Neuronal stem cell (in vitro differentiated cells): ENCODE measurements at regions not wholly inside any gene's neighbourhood (a gene's known extent, or its start where the extent isn't known, plus 50 kb on each side); places are given as distances from the start of the nearest gene placed in this dataset.
"Not testable (repeated sequence)": the region's sequence is repeated elsewhere in the genome, so short reads cannot be mapped to it uniquely, and the experiment has no call there.

Experiments
- DNase-seq: peaks from one replicate; pipeline ENCODE4 v3.0.0-alpha.2; 2013; ENCODE audit warnings: low spot score
- H2AFZ ChIP-seq: one replicate; pipeline ENCODE4 v1.6.1; 2013; ENCODE audit warnings: mild to moderate bottlenecking, low read length, inconsistent platforms
- H2AK5ac ChIP-seq: 2 replicates; pipeline ENCODE4 v1.6.1; 2013; ENCODE audit warnings: low read depth, mild to moderate bottlenecking, inconsistent platforms, low read length, moderate library complexity, mixed read lengths
- H2BK120ac ChIP-seq: 2 replicates; pipeline ENCODE4 v1.6.1; 2013; ENCODE audit warnings: low read depth, mild to moderate bottlenecking, inconsistent platforms, low read length, moderate library complexity, mixed read lengths
- H2BK12ac ChIP-seq: one replicate; pipeline ENCODE4 v1.6.1; 2013; ENCODE audit warnings: low read length, inconsistent platforms
- H2BK15ac ChIP-seq: 2 replicates; pipeline ENCODE4 v1.6.1; 2013; ENCODE audit warnings: mild to moderate bottlenecking, low read length, inconsistent platforms, mixed read lengths
- H2BK5ac ChIP-seq: one replicate; pipeline ENCODE4 v1.6.1; 2013; ENCODE audit warnings: inconsistent platforms, mild to moderate bottlenecking, low read length, moderate library complexity
- H3K14ac ChIP-seq: one replicate; pipeline ENCODE4 v1.6.1; 2013; ENCODE audit warnings: low read length, inconsistent platforms
- H3K18ac ChIP-seq: 2 replicates; pipeline ENCODE4 v1.6.1; 2013; ENCODE audit warnings: low read length, inconsistent platforms
- H3K23ac ChIP-seq: 2 replicates; pipeline ENCODE4 v1.6.1; 2013; ENCODE audit warnings: low read depth, mild to moderate bottlenecking, mixed read lengths, low read length, inconsistent platforms; ENCODE audit not compliant: poor library complexity
- H3K27ac ChIP-seq: replicated peaks from 3 replicates; pipeline ENCODE4 v1.5.1; 2013; ENCODE audit warnings: low read length, inconsistent platforms
- H3K27me3 ChIP-seq, 3 experiments: 2 replicates each; pipeline ENCODE4 v1.6.1; 2013; ENCODE audit warnings: low read length in 3 of 3, mild to moderate bottlenecking in 2 of 3, inconsistent platforms in 1 of 3, low read depth in 1 of 3, mixed read lengths in 1 of 3, moderate library complexity in 1 of 3; ENCODE audit not compliant: control insufficient read depth in 3 of 3, insufficient read depth in 3 of 3
- H3K36me3 ChIP-seq, 2 donors: replicated peaks in 1 of 2; 2 replicates each; pipeline ENCODE4 v1.6.1; 2013; ENCODE audit warnings: low read length in 2 of 2; ENCODE audit not compliant: control insufficient read depth in 2 of 2, insufficient read depth in 2 of 2
- H3K4ac ChIP-seq: 2 replicates; pipeline ENCODE4 v1.6.1; 2013; ENCODE audit warnings: inconsistent platforms, mild to moderate bottlenecking, low read length, moderate library complexity
- H3K4me1 ChIP-seq, 2 donors: 1 replicate in 1 of 2; 2 replicates in 1 of 2; pipeline ENCODE4 v1.6.1; 2013; ENCODE audit warnings: low read length in 2 of 2, low read depth in 1 of 2; ENCODE audit not compliant: control insufficient read depth in 2 of 2, insufficient read depth in 1 of 2
- H3K4me2 ChIP-seq: one replicate; pipeline ENCODE4 v1.6.1; 2013; ENCODE audit warnings: mild to moderate bottlenecking, low read length, inconsistent platforms; ENCODE audit not compliant: insufficient read depth, poor library complexity, severe bottlenecking
- H3K4me3 ChIP-seq, 2 donors: 2 replicates each; pipeline ENCODE4 v1.5.1; 2013; ENCODE audit warnings: low read length in 2 of 2, mild to moderate bottlenecking in 2 of 2, inconsistent platforms in 1 of 2, moderate library complexity in 1 of 2
- H3K79me1 ChIP-seq: one replicate; pipeline ENCODE4 v1.6.1; 2013; ENCODE audit warnings: low read depth, mild to moderate bottlenecking, inconsistent platforms, low read length, moderate library complexity
- H3K9ac ChIP-seq: one replicate; pipeline ENCODE4 v1.6.1; 2013; ENCODE audit warnings: mild to moderate bottlenecking, low read depth, low read length, inconsistent platforms; ENCODE audit not compliant: poor library complexity
- H3K9me3 ChIP-seq, 2 donors: replicated peaks in 1 of 2; 2 replicates each; pipeline versions ENCODE3 to v1.6.1; 2013; ENCODE audit warnings: low read length in 2 of 2, mild to moderate bottlenecking in 2 of 2, inconsistent platforms in 1 of 2, low read depth in 1 of 2, mixed read lengths in 1 of 2, moderate library complexity in 1 of 2; ENCODE audit not compliant: control insufficient read depth in 2 of 2, insufficient read depth in 1 of 2
- H4K8ac ChIP-seq: one replicate; pipeline ENCODE4 v1.6.1; 2013; ENCODE audit warnings: low read depth, mild to moderate bottlenecking, inconsistent platforms, low read length, moderate library complexity
- H4K91ac ChIP-seq: one replicate; pipeline ENCODE4 v1.6.1; 2013; ENCODE audit warnings: low read length, low read depth, mild to moderate bottlenecking, inconsistent platforms; ENCODE audit not compliant: poor library complexity
- WGBS, 2 donors: extraction: QIAGEN DNeasy Blood & Tissue Kit; methylation state at CpG; one replicate each; pipeline ENCODE4 v1.1.7; 2013; ENCODE audit warnings: missing lambda C conversion rate in 2 of 2, mixed read lengths in 1 of 2; ENCODE audit not compliant: insufficient read length in 2 of 2, insufficient replicate concordance in 1 of 2; ENCODE audit errors: extremely low coverage in 2 of 2; 5-methylcytosine and 5-hydroxymethylcytosine counted together

GRCh38 chr10:26626066-26626465, 71.4 kb upstream of the PDSS1 start:
- no peak overlapping the region for H3K27ac ChIP-seq
- no peak overlapping the region for H2AK5ac ChIP-seq
- no peak overlapping the region for H3K9ac ChIP-seq
- no CpG with 5 or more reads among the region's 3 CpGs for WGBS, 2 donors
- H2BK120ac ChIP-seq, result no peak overlapping the region
- no peak overlapping the region for H2BK15ac ChIP-seq
- H3K27me3 ChIP-seq, result peaks cover 0 to 33% (median 3%) of the 10 kb centered on the region in 3 experiments
- H4K91ac ChIP-seq, result no peak overlapping the region
- H3K23ac ChIP-seq, result no peak overlapping the region
- H3K4ac ChIP-seq, result no peak overlapping the region
- H3K18ac ChIP-seq, result no peak overlapping the region
- no peak overlapping the region for H4K8ac ChIP-seq
- H2BK12ac ChIP-seq, result no peak overlapping the region
- H3K4me1 ChIP-seq, result peaks cover 0 to 2% of the 10 kb centered on the region in 2 donors
- H3K14ac ChIP-seq, result no peak overlapping the region
- no peaks in the 10 kb centered on the region for H3K9me3 ChIP-seq
- no peaks in the 10 kb centered on the region for H3K36me3 ChIP-seq
- no peaks in the 10 kb centered on the region for H3K79me1 ChIP-seq
- no peak overlapping the region for H2AFZ ChIP-seq
- DNase-seq, result no peak
- no peak overlapping the region for H3K4me2 ChIP-seq
- H2BK5ac ChIP-seq, result no peak overlapping the region
- no peak overlapping the region for H3K4me3 ChIP-seq

GRCh38 chr10:26627324-26627723, 70.2 kb upstream of the PDSS1 start:
- no peak overlapping the region for H3K27ac ChIP-seq
- H3K14ac ChIP-seq, result no peak overlapping the region
- H2AFZ ChIP-seq, result no peak overlapping the region
- H3K27me3 ChIP-seq, result peaks cover 0 to 20% (median 3%) of the 10 kb centered on the region in 3 experiments
- WGBS, 2 donors, result no CpG with 5 or more reads among the region's 3 CpGs
- H3K79me1 ChIP-seq, result no peaks in the 10 kb centered on the region
- H4K8ac ChIP-seq, result no peak overlapping the region
- H2BK120ac ChIP-seq, result no peak overlapping the region
- H3K23ac ChIP-seq, result no peak overlapping the region
- H3K9ac ChIP-seq, result no peak overlapping the region
- no peak overlapping the region for H4K91ac ChIP-seq
- no peaks in the 10 kb centered on the region for H3K36me3 ChIP-seq
- no peak overlapping the region for H2BK5ac ChIP-seq
- H3K9me3 ChIP-seq, result no peaks in the 10 kb centered on the region
- no peak overlapping the region for H3K4me2 ChIP-seq
- H3K4me3 ChIP-seq, result no peak overlapping the region
- no peak overlapping the region for H2BK15ac ChIP-seq
- no peak overlapping the region for H3K18ac ChIP-seq
- no peaks in the 10 kb centered on the region for H3K4me1 ChIP-seq
- H3K4ac ChIP-seq, result no peak overlapping the region
- DNase-seq, result no peak
- H2AK5ac ChIP-seq, result no peak overlapping the region
- no peak overlapping the region for H2BK12ac ChIP-seq

- no peak for DNase-seq
- no peak overlapping the region for H3K9ac ChIP-seq
- no peaks in the 10 kb centered on the region for H3K4me1 ChIP-seq
- no peak overlapping the region for H2BK12ac ChIP-seq
- H2BK5ac ChIP-seq, result no peak overlapping the region
- no peak overlapping the region for H2AFZ ChIP-seq
- WGBS, 2 donors, result no CpG with 5 or more reads among the region's 2 CpGs
- no peak overlapping the region for H2BK120ac ChIP-seq
- no peak overlapping the region for H3K14ac ChIP-seq
- H3K9me3 ChIP-seq, result no peaks in the 10 kb centered on the region
- no peak overlapping the region for H3K18ac ChIP-seq
- H3K4me3 ChIP-seq, result no peak overlapping the region
- no peak overlapping the region for H2AK5ac ChIP-seq
- H3K23ac ChIP-seq, result no peak overlapping the region
- H2BK15ac ChIP-seq, result no peak overlapping the region
- no peak overlapping the region for H3K4me2 ChIP-seq
- H3K27me3 ChIP-seq, result peaks cover 0 to 12% (median 0%) of the 10 kb centered on the region in 3 experiments
- H3K79me1 ChIP-seq, result no peaks in the 10 kb centered on the region
- H4K91ac ChIP-seq, result no peak overlapping the region
- H3K36me3 ChIP-seq, result no peaks in the 10 kb centered on the region
- H3K27ac ChIP-seq, result no peak overlapping the region
- no peak overlapping the region for H4K8ac ChIP-seq
- no peak overlapping the region for H3K4ac ChIP-seq
Measured at GRCh38 chr10:26628395-26628794, 69.1 kb upstream of the PDSS1 start.

- not testable (repeated sequence) for H2BK12ac ChIP-seq, H4K8ac ChIP-seq, DNase-seq, H3K4ac ChIP-seq, H3K9ac ChIP-seq, H3K27me3 ChIP-seq, H2BK5ac ChIP-seq, H2AFZ ChIP-seq, H3K23ac ChIP-seq, H2AK5ac ChIP-seq, H4K91ac ChIP-seq, H3K9me3 ChIP-seq, H3K4me3 ChIP-seq, H3K4me2 ChIP-seq, H3K36me3 ChIP-seq, H3K27ac ChIP-seq, H2BK120ac ChIP-seq, H2BK15ac ChIP-seq, H3K79me1 ChIP-seq, H3K18ac ChIP-seq, H3K4me1 ChIP-seq, H3K14ac ChIP-seq
- WGBS, 2 donors, result no CpG with 5 or more reads among the region's 3 CpGs
Measured at GRCh38 chr10:26632171-26632570, 65.3 kb upstream of the PDSS1 start.
